ENCODE measurements at regions not wholly inside any gene's neighbourhood (a gene's known extent, or its start where the extent isn't known, plus 50 kb on each side); places are given as distances from the start of the nearest gene placed in this dataset.

DNA sequence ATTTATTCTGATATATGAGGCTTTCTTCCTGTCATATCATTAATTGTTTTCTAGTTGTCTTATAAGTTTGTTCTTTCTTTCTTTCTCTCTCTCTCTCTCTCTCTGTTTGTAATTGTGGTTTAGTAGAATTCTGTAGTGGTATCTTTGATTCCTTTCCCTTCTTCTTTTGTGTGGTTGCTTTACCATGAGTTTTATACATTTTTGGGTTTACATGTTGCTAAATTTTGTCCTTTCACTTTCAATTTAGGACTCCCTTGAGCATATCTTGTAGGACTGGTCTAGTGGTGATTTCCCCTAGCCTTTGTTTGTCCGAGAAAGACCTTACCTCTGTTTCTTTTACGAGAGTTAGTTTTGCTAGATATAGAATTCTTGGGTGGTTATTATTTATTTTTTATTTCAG is 162.3 kb upstream of the CHRM3 start:
- intact Hi-C loops (cut with micrococcal nuclease; ENCODE audit: unreplicated experiment): no loop called here

DNA sequence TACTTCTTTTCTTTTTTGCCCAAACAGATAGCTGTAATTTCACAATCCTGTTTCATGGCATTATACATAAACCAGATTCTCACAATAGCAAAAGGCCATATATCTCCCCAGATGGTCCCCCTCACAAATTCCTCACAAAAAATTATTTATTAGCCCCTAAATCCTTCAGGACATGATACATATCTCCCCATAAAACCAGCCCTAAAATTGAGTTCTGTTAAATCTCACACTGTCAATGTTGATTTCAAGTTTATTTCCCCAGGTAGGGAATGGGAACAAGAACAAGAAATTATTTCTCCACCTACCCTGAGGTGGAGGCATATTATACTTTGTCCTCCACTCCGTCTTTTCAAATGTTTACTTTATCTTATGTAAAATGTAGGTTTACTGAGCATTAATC is 163.4 kb upstream of the CHRM3 start:
- H3K27ac ChIP-seq (ENCODE audit: low read depth, low read length, poor library complexity, severe bottlenecking): no peak overlapping the region
- intact Hi-C loops (cut with micrococcal nuclease; ENCODE audit: unreplicated experiment): no loop called here
- H3K4me1 ChIP-seq (ENCODE audit: insufficient read depth, low read length, poor library complexity, severe bottlenecking): no peaks in the 10 kb centered on the region
- H3K4me2 ChIP-seq (ENCODE audit: low read length): no peak overlapping the region
- no peak for DNase-seq (ENCODE audit: low spot score)
- no peaks in the 10 kb centered on the region for H3K36me3 ChIP-seq (ENCODE audit: insufficient read depth, low read length)
- POLR2A ChIA-PET: no interaction called here
- H3K79me2 ChIP-seq (ENCODE audit: insufficient read depth, low read depth, low read length): no peaks in the 10 kb centered on the region
- no peaks in the 10 kb centered on the region for H3K9me2 ChIP-seq (ENCODE audit: insufficient read depth, low read length)
- CTCF ChIA-PET (ENCODE audit: unreplicated experiment): no interaction called here
- TF ChIP-seq EZH2phosphoT487 (IDR thresholded peaks at IDR 0.05; ENCODE audit: borderline replicate concordance, low read depth, low read length): no peak
- TF ChIP-seq, protein P1, sequence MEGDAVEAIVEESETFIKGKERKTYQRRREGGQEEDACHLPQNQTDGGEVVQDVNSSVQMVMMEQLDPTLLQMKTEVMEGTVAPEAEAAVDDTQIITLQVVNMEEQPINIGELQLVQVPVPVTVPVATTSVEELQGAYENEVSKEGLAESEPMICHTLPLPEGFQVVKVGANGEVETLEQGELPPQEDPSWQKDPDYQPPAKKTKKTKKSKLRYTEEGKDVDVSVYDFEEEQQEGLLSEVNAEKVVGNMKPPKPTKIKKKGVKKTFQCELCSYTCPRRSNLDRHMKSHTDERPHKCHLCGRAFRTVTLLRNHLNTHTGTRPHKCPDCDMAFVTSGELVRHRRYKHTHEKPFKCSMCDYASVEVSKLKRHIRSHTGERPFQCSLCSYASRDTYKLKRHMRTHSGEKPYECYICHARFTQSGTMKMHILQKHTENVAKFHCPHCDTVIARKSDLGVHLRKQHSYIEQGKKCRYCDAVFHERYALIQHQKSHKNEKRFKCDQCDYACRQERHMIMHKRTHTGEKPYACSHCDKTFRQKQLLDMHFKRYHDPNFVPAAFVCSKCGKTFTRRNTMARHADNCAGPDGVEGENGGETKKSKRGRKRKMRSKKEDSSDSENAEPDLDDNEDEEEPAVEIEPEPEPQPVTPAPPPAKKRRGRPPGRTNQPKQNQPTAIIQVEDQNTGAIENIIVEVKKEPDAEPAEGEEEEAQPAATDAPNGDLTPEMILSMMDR (conservative IDR thresholded peaks at IDR 0.05; ENCODE audit: low read length): no peak
- no peak overlapping the region for H3K4me3 ChIP-seq (ENCODE audit: low read depth, low read length, poor library complexity, severe bottlenecking)
- H2AFZ ChIP-seq (ENCODE audit: low read length): no peak overlapping the region
- no peaks in the 10 kb centered on the region for H4K20me1 ChIP-seq (ENCODE audit: insufficient read depth, low read length)
- H3K9me3 ChIP-seq (ENCODE audit: low read length): 0 out of 2 replicates have a peak, but pooled peaks cover 4% of the 10 kb centered on the region
- no TSS peak for BruUV-seq (replicated peaks)

More for the DNA sequence above, 162.3 kb upstream of the CHRM3 start:
- TF ChIP-seq EZH2phosphoT487 (IDR thresholded peaks at IDR 0.05; ENCODE audit: borderline replicate concordance, low read depth, low read length): no peak
- TF ChIP-seq, protein P1 (conservative IDR thresholded peaks at IDR 0.05; ENCODE audit: low read length): no peak
- H3K36me3 ChIP-seq (ENCODE audit: insufficient read depth, low read length): no peaks in the 10 kb centered on the region
- H3K4me2 ChIP-seq (ENCODE audit: low read length): no peak overlapping the region
- no peaks in the 10 kb centered on the region for H3K9me2 ChIP-seq (ENCODE audit: insufficient read depth, low read length)
- no peaks in the 10 kb centered on the region for H4K20me1 ChIP-seq (ENCODE audit: insufficient read depth, low read length)
- ChIA-PET POLR2A (no interaction called here), CTCF (ENCODE audit: unreplicated experiment) (no interaction called here)
- no peak for DNase-seq (ENCODE audit: low spot score)
- BruUV-seq (replicated peaks): no TSS peak
- H3K79me2 ChIP-seq (ENCODE audit: insufficient read depth, low read depth, low read length): no peaks in the 10 kb centered on the region
- H3K9me3 ChIP-seq (ENCODE audit: low read length): 0 out of 2 replicates have a peak, but pooled peaks cover 4% of the 10 kb centered on the region
- H3K4me3 ChIP-seq (ENCODE audit: low read depth, low read length, poor library complexity, severe bottlenecking): no peak overlapping the region
- no peaks in the 10 kb centered on the region for H3K4me1 ChIP-seq (ENCODE audit: insufficient read depth, low read length, poor library complexity, severe bottlenecking)
- no peak overlapping the region for H2AFZ ChIP-seq (ENCODE audit: low read length)
- no peak overlapping the region for H3K27ac ChIP-seq (ENCODE audit: low read depth, low read length, poor library complexity, severe bottlenecking)

DNA sequence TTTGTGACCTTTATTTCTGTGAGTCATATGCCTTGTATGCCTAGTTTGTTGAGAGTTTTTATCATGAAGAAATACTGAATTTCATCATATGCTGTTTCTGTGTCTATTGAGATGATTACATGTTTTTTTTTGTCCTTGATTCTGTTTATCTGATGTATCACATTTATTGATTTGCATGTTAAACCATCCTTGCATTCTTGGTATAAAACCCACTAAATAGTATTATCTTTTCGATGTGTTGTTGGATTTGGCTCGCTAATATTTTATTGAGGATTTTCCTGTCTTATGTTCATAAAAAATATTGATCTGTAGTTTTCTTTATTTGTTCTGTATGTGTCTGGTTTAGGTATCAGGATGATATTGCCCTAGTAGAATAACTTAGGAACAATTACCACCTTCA is 164.7 kb upstream of the CHRM3 start:
- CTCF ChIA-PET (ENCODE audit: unreplicated experiment): no interaction called here
- Histone ChIP-seq H3K79me2 (ENCODE audit: insufficient read depth, low read depth, low read length) (no peaks in the 10 kb centered on the region), H2AFZ (ENCODE audit: low read length) (no peak overlapping the region), H3K27ac (ENCODE audit: low read depth, low read length, poor library complexity, severe bottlenecking) (no peak overlapping the region), H3K4me3 (ENCODE audit: low read depth, low read length, poor library complexity, severe bottlenecking) (no peak overlapping the region), H3K9me3 (ENCODE audit: low read length) (0 out of 2 replicates have a peak, but pooled peaks cover 4% of the 10 kb centered on the region), H3K4me2 (ENCODE audit: low read length) (no peak overlapping the region), H4K20me1 (ENCODE audit: insufficient read depth, low read length) (no peaks in the 10 kb centered on the region), H3K9me2 (ENCODE audit: insufficient read depth, low read length) (no peaks in the 10 kb centered on the region), H3K36me3 (ENCODE audit: insufficient read depth, low read length) (no peaks in the 10 kb centered on the region), H3K4me1 (ENCODE audit: insufficient read depth, low read length, poor library complexity, severe bottlenecking) (no peaks in the 10 kb centered on the region)
- no TSS peak for BruUV-seq (replicated peaks)
- POLR2A ChIA-PET: interaction anchor here (1.4 kb wide), 1 partner anchor 125 kb away, joined by 3 read pairs; no protein-coding TSS in a partner anchor
- TF ChIP-seq, protein P1 (conservative IDR thresholded peaks at IDR 0.05; ENCODE audit: low read length): no peak
- no peak for TF ChIP-seq EZH2phosphoT487 (IDR thresholded peaks at IDR 0.05; ENCODE audit: borderline replicate concordance, low read depth, low read length)
- no peak for DNase-seq (ENCODE audit: low spot score)
- intact Hi-C loops (cut with micrococcal nuclease; ENCODE audit: unreplicated experiment): no loop called here

Data from OCI-LY7 (cell line).